DOHH2 (cell line): ENCODE measurements at regions not wholly inside any gene's neighbourhood (a gene's known extent, or its start where the extent isn't known, plus 50 kb on each side); places are given as distances from the start of the nearest gene placed in this dataset.

Source experiments
- H3F3A ChIP-seq: fragments of 200-600 bp; sonication (generic), shearing (Covaris generic); 2 replicates; pipeline ENCODE4 v1.6.0; 2016; ENCODE audit warnings: antibody characterized with exemption, mild to moderate bottlenecking; ENCODE audit not compliant: control insufficient read depth, insufficient read depth
- H3K27ac ChIP-seq: fragments of 200-600 bp; sonication (generic); 2 replicates; pipeline ENCODE4 v1.5.1; 2014; ENCODE audit warnings: low read depth, mild to moderate bottlenecking, low read length, moderate library complexity
- H3K27me3 ChIP-seq: fragments of 200-600 bp; sonication (generic); 2 replicates; pipeline ENCODE4 v1.6.1; 2014; ENCODE audit warnings: mild to moderate bottlenecking, low read length, mixed read lengths; ENCODE audit not compliant: control insufficient read depth
- H3K36me3 ChIP-seq: fragments of 200-600 bp; sonication (generic); 2 replicates; pipeline ENCODE4 v1.6.1; 2014; ENCODE audit warnings: mild to moderate bottlenecking, low read length, moderate library complexity, mixed read lengths; ENCODE audit not compliant: control insufficient read depth
- H3K4me1 ChIP-seq: fragments of 200-600 bp; sonication (generic); 2 replicates; pipeline ENCODE4 v1.6.1; 2014; ENCODE audit warnings: mild to moderate bottlenecking, low read length, mixed read lengths; ENCODE audit not compliant: control insufficient read depth
- H3K4me2 ChIP-seq: fragments of 200-600 bp; sonication (generic); 2 replicates; pipeline ENCODE4 v1.6.0; 2014; ENCODE audit warnings: mild to moderate bottlenecking, low read length, moderate library complexity
- H3K4me3 ChIP-seq: fragments of 200-600 bp; sonication (generic); 2 replicates; pipeline ENCODE4 v1.5.1; 2014; ENCODE audit warnings: mild to moderate bottlenecking, low read length, mixed read lengths
- H3K79me2 ChIP-seq: fragments of 200-600 bp; sonication (generic); 2 replicates; pipeline ENCODE4 v1.6.1; 2014; ENCODE audit warnings: mild to moderate bottlenecking, low read length, mixed read lengths; ENCODE audit not compliant: control insufficient read depth
- H3K9me2 ChIP-seq: fragments of 200-600 bp; sonication (generic); replicated peaks from 2 replicates; pipeline ENCODE4 v1.6.1; 2014; ENCODE audit warnings: mild to moderate bottlenecking, low read length, mixed read lengths; ENCODE audit not compliant: control insufficient read depth
- H3K9me3 ChIP-seq: fragments of 200-600 bp; sonication (generic); 2 replicates; pipeline ENCODE4 v1.6.1; 2014; ENCODE audit warnings: antibody characterized with exemption, low read length, mixed read lengths; ENCODE audit not compliant: control insufficient read depth, insufficient read depth
- H4K20me1 ChIP-seq: fragments of 200-600 bp; sonication (generic); 2 replicates; pipeline ENCODE4 v1.6.0; 2014; ENCODE audit warnings: low read depth, mild to moderate bottlenecking, antibody characterized with exemption, low read length, moderate library complexity; ENCODE audit not compliant: control insufficient read depth, insufficient read depth
- EZH2phosphoT487 ChIP-seq: fragments of 200-600 bp; sonication (generic); IDR thresholded peaks from 2 replicates; pipeline ENCODE4 v1.6.1; 2017; ENCODE audit warnings: borderline replicate concordance, mild to moderate bottlenecking, antibody characterized with exemption, low read length, moderate library complexity, mixed read lengths
- TF ChIP-seq, protein P1 (sequence below): fragments of 200-600 bp; sonication (generic); IDR thresholded peaks from one replicate; pipeline ENCODE4 v1.5.1; 2014; ENCODE audit warnings: antibody characterized with exemption, mild to moderate bottlenecking, low read depth, low read length; ENCODE audit not compliant: poor library complexity, severe bottlenecking

DNA sequence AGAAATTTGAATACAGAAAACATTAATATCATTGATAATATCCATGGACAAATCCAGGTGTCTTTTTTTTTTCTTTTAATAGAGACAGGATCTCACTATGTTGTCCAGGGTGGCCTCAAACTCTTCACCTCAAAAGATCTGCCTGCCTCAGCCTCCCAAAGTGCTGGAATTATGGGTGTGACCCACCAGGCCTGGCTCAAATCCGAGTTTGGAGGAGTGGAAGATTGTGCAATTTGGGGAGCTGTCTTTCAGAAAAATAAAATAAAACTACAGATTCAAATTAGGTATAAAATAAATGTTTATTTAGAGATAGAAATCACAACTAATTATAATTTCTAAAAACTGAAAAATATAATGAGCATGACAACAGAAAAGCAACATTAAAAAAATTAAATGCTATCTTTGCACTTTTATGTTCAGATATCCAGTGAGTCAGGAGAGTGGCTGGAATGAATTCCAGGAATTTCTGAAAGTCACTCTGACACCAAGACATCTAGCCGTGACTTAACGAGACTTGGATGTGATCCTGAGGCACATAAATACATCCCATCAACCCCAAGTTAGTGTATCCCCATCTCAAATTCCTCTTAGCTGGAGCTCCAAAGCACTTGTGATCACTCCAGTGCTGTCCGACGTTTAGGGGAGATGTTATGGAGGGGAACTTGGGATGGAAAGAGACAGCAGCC, 128.6 kb upstream of the THY1 start:
- Histone ChIP-seq H4K20me1 (no peaks in the 10 kb centered on the region), H3K9me2 (no peaks in the 10 kb centered on the region), H3K4me3 (no peak overlapping the region), H3K36me3 (no peaks in the 10 kb centered on the region), H3K9me3 (peaks cover 13% of the 10 kb centered on the region), H3K27me3 (no peaks in the 10 kb centered on the region), H3F3A (no peaks in the 10 kb centered on the region), H3K4me1 (no peaks in the 10 kb centered on the region), H3K79me2 (no peaks in the 10 kb centered on the region), H3K27ac (no peak overlapping the region), H3K4me2 (no peak overlapping the region)
- TF ChIP-seq, protein P1, sequence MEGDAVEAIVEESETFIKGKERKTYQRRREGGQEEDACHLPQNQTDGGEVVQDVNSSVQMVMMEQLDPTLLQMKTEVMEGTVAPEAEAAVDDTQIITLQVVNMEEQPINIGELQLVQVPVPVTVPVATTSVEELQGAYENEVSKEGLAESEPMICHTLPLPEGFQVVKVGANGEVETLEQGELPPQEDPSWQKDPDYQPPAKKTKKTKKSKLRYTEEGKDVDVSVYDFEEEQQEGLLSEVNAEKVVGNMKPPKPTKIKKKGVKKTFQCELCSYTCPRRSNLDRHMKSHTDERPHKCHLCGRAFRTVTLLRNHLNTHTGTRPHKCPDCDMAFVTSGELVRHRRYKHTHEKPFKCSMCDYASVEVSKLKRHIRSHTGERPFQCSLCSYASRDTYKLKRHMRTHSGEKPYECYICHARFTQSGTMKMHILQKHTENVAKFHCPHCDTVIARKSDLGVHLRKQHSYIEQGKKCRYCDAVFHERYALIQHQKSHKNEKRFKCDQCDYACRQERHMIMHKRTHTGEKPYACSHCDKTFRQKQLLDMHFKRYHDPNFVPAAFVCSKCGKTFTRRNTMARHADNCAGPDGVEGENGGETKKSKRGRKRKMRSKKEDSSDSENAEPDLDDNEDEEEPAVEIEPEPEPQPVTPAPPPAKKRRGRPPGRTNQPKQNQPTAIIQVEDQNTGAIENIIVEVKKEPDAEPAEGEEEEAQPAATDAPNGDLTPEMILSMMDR = no peak
- TF ChIP-seq EZH2phosphoT487 = no peak

DNA sequence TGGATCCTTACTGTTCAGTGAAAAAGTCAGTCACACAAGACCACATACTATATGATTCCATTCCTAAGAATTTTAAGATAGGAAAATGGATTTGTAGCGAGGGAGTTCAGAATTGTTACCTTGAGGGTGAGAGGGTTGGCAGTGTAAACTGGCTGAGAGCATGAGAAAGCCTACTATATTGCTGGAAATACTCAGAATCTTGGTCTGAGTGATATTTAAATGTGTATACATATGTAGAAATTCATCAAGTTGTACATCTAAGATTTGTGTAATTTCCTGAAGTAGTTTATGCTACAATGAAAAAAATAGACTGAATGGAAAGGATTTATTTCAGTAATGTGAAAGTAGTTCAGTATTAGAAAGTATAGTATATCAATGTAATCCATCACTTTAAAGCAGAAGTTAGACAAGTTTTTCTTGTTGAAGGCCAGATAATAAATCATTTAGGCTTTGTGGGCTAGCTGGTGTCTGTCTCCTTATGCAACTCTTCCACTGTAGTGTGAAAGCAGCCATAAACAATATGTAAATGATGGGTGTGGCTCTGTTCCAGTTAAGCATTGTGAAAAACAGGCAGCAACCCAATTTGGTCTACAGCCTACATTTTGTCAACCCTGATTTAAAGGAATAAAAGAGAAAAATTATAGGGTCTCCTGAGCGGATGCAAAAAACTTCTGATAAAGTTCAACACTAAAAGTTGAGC, 127.2 kb upstream of the THY1 start:
- no peaks in the 10 kb centered on the region for H3F3A ChIP-seq
- H4K20me1 ChIP-seq = no peaks in the 10 kb centered on the region
- no peaks in the 10 kb centered on the region for H3K4me1 ChIP-seq
- H3K27ac ChIP-seq = no peak overlapping the region
- TF ChIP-seq, protein P1 = no peak
- TF ChIP-seq EZH2phosphoT487 = no peak
- H3K9me3 ChIP-seq = peaks cover 20% of the 10 kb centered on the region
- no peaks in the 10 kb centered on the region for H3K36me3 ChIP-seq
- no peak overlapping the region for H3K4me3 ChIP-seq
- no peaks in the 10 kb centered on the region for H3K79me2 ChIP-seq
- no peaks in the 10 kb centered on the region for H3K9me2 ChIP-seq
- no peak overlapping the region for H3K4me2 ChIP-seq
- H3K27me3 ChIP-seq = no peaks in the 10 kb centered on the region

DNA sequence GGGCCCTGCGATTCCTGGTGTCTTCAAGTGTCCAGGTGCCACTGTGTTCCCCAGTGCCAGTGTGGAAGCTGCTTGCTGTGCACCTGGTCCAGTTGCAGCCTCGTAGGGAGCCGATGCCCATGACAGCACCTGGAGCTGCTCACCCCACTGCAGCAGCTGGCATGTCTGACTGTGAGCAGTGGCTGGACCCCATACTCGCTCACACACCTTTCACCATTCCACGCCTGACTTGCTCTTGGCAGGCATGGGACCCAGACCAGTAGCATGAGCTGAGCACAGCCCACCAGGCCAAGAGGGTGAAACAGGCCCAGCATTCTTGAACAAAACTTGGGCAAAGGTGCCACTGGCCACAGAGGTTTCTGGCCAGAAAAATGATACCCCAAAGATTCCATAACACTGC, 124.5 kb upstream of the THY1 start:
- no peaks in the 10 kb centered on the region for H3K79me2 ChIP-seq
- H3K4me3 ChIP-seq = no peak overlapping the region
- H3K9me2 ChIP-seq = no peaks in the 10 kb centered on the region
- H3K27me3 ChIP-seq = no peaks in the 10 kb centered on the region
- H3K4me1 ChIP-seq = no peaks in the 10 kb centered on the region
- no peaks in the 10 kb centered on the region for H3F3A ChIP-seq
- no peaks in the 10 kb centered on the region for H4K20me1 ChIP-seq
- no peaks in the 10 kb centered on the region for H3K36me3 ChIP-seq
- H3K9me3 ChIP-seq = peaks cover 20% of the 10 kb centered on the region
- TF ChIP-seq, protein P1 = no peak
- no peak for TF ChIP-seq EZH2phosphoT487
- H3K4me2 ChIP-seq = no peak overlapping the region
- no peak overlapping the region for H3K27ac ChIP-seq
